ENCODE measurements at regions not wholly inside any gene's neighbourhood (a gene's known extent, or its start where the extent isn't known, plus 50 kb on each side); places are given as distances from the start of the nearest gene placed in this dataset.

DNA sequence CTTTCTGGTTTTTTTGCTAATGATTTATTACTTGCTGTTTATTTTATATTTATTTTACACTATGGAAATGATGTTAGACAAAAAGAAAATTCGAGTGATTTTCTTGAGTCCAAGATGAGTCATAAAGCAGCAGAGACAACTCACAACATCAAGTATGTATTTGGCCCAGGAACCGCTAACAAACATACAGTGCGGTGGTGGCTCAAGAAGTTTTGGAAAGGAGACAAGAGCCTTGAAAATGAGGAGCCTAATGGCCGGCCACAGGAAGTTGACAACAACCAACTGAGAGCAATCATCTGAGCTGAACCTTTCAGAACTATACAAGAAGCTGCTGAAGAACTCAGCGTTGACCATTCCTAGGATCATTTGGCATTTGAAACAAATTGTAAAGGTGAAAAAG is 594.1 kb downstream of the SATB2 start:
- Mint-ChIP-seq H3K9me3 (peaks cover 13% of the 10 kb centered on the region), H3K27me3 (ENCODE audit: low read depth) (peaks cover 6% of the 10 kb centered on the region; the same call in 1 of the 2 replicates), H3K4me1 (peaks cover 23% of the 10 kb centered on the region), H3K27ac (no peak overlapping the region), H3K36me3 (peaks cover 12% of the 10 kb centered on the region), H3K4me3 (no peak overlapping the region)
- POLR2A ChIA-PET = no interaction called here
- TF ChIP-seq HMGA2 (CRISPR knock-in tag; IDR thresholded peaks at IDR 0.05) (no peak; the same call in 1 of the 2 replicates), ZNF671 (CRISPR knock-in tag; IDR thresholded peaks at IDR 0.05) (no peak), AFF4 (CRISPR knock-in tag; IDR thresholded peaks at IDR 0.05; ENCODE audit: borderline replicate concordance) (no peak), KAT7 (CRISPR knock-in tag; IDR thresholded peaks at IDR 0.05; ENCODE audit: borderline replicate concordance) (no peak), RORB (CRISPR knock-in tag; IDR thresholded peaks at IDR 0.05) (no peak), GABPB1 (CRISPR knock-in tag; IDR thresholded peaks at IDR 0.05) (no peak), TEAD1 (CRISPR knock-in tag; IDR thresholded peaks at IDR 0.05) (no peak), NFYB (CRISPR knock-in tag; conservative IDR thresholded peaks at IDR 0.05; ENCODE audit: low read depth) (no peak), ZNF396 (CRISPR knock-in tag; IDR thresholded peaks at IDR 0.05; ENCODE audit: borderline replicate concordance) (no peak), GRHL2 (CRISPR knock-in tag; IDR thresholded peaks at IDR 0.05; ENCODE audit: insufficient replicate concordance, severe bottlenecking) (no peak)
- TF ChIP-seq, protein P1, sequence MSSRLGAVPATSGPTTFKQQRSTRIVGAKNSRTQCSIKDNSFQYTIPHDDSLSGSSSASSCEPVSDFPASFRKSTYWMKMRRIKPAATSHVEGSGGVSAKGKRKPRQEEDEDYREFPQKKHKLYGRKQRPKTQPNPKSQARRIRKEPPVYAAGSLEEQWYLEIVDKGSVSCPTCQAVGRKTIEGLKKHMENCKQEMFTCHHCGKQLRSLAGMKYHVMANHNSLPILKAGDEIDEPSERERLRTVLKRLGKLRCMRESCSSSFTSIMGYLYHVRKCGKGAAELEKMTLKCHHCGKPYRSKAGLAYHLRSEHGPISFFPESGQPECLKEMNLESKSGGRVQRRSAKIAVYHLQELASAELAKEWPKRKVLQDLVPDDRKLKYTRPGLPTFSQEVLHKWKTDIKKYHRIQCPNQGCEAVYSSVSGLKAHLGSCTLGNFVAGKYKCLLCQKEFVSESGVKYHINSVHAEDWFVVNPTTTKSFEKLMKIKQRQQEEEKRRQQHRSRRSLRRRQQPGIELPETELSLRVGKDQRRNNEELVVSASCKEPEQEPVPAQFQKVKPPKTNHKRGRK (CRISPR knock-in tag; IDR thresholded peaks at IDR 0.05; ENCODE audit: borderline replicate concordance) = no peak
- TF ChIP-seq, protein P2, sequence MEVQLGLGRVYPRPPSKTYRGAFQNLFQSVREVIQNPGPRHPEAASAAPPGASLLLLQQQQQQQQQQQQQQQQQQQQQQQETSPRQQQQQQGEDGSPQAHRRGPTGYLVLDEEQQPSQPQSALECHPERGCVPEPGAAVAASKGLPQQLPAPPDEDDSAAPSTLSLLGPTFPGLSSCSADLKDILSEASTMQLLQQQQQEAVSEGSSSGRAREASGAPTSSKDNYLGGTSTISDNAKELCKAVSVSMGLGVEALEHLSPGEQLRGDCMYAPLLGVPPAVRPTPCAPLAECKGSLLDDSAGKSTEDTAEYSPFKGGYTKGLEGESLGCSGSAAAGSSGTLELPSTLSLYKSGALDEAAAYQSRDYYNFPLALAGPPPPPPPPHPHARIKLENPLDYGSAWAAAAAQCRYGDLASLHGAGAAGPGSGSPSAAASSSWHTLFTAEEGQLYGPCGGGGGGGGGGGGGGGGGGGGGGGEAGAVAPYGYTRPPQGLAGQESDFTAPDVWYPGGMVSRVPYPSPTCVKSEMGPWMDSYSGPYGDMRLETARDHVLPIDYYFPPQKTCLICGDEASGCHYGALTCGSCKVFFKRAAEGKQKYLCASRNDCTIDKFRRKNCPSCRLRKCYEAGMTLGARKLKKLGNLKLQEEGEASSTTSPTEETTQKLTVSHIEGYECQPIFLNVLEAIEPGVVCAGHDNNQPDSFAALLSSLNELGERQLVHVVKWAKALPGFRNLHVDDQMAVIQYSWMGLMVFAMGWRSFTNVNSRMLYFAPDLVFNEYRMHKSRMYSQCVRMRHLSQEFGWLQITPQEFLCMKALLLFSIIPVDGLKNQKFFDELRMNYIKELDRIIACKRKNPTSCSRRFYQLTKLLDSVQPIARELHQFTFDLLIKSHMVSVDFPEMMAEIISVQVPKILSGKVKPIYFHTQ (CRISPR knock-in tag; IDR thresholded peaks at IDR 0.05) = no peak
- CTCF ChIA-PET = interaction anchor here (0.8 kb wide), 1 partner anchor 269 kb away, joined by 3 read pairs; no protein-coding TSS in a partner anchor
- ATAC-seq = no peak
- DNase-seq (ENCODE audit: low spot score) = no peak

DNA sequence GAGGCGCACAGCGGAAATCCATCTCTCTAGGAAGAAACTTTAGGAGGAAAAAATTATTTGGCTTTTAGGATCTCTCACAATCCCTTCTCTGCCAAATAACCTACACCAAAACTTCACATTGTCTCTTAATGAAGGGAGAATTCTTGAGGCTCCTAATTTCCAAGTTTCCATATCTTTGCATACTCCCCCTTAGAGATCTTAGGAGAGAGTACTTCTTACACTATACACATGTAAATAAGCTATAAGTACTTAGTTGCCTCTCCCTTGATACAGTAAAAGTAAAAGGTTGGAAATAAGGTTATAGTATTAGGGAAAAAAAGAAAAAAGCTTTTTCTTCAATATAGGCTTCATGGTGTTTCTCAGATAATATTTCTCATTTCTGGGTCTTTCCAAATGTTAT is 596.7 kb downstream of the SATB2 start:
- Mint-ChIP-seq H3K36me3 (peaks cover 22% of the 10 kb centered on the region), H3K4me1 (peaks cover 23% of the 10 kb centered on the region), H3K4me3 (no peak overlapping the region), H3K27ac (no peak overlapping the region), H3K27me3 (ENCODE audit: low read depth) (peaks cover 6% of the 10 kb centered on the region; the same call in 1 of the 2 replicates), H3K9me3 (peaks cover 30% of the 10 kb centered on the region)
- CTCF ChIA-PET = no interaction called here
- DNase-seq (ENCODE audit: low spot score) (no peak), ATAC-seq (peak; percentile 87)
- POLR2A ChIA-PET = no interaction called here
- TF ChIP-seq, protein P3, sequence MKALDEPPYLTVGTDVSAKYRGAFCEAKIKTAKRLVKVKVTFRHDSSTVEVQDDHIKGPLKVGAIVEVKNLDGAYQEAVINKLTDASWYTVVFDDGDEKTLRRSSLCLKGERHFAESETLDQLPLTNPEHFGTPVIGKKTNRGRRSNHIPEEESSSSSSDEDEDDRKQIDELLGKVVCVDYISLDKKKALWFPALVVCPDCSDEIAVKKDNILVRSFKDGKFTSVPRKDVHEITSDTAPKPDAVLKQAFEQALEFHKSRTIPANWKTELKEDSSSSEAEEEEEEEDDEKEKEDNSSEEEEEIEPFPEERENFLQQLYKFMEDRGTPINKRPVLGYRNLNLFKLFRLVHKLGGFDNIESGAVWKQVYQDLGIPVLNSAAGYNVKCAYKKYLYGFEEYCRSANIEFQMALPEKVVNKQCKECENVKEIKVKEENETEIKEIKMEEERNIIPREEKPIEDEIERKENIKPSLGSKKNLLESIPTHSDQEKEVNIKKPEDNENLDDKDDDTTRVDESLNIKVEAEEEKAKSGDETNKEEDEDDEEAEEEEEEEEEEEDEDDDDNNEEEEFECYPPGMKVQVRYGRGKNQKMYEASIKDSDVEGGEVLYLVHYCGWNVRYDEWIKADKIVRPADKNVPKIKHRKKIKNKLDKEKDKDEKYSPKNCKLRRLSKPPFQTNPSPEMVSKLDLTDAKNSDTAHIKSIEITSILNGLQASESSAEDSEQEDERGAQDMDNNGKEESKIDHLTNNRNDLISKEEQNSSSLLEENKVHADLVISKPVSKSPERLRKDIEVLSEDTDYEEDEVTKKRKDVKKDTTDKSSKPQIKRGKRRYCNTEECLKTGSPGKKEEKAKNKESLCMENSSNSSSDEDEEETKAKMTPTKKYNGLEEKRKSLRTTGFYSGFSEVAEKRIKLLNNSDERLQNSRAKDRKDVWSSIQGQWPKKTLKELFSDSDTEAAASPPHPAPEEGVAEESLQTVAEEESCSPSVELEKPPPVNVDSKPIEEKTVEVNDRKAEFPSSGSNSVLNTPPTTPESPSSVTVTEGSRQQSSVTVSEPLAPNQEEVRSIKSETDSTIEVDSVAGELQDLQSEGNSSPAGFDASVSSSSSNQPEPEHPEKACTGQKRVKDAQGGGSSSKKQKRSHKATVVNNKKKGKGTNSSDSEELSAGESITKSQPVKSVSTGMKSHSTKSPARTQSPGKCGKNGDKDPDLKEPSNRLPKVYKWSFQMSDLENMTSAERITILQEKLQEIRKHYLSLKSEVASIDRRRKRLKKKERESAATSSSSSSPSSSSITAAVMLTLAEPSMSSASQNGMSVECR (CRISPR knock-in tag; IDR thresholded peaks at IDR 0.05; ENCODE audit: borderline replicate concordance) = no peak
- TF ChIP-seq, protein P4, sequence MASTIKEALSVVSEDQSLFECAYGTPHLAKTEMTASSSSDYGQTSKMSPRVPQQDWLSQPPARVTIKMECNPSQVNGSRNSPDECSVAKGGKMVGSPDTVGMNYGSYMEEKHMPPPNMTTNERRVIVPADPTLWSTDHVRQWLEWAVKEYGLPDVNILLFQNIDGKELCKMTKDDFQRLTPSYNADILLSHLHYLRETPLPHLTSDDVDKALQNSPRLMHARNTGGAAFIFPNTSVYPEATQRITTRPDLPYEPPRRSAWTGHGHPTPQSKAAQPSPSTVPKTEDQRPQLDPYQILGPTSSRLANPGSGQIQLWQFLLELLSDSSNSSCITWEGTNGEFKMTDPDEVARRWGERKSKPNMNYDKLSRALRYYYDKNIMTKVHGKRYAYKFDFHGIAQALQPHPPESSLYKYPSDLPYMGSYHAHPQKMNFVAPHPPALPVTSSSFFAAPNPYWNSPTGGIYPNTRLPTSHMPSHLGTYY (CRISPR knock-in tag; IDR thresholded peaks at IDR 0.05) = no peak
- TF ChIP-seq ZNF416 (CRISPR knock-in tag; IDR thresholded peaks at IDR 0.05) = no peak
- TF ChIP-seq, protein P5, sequence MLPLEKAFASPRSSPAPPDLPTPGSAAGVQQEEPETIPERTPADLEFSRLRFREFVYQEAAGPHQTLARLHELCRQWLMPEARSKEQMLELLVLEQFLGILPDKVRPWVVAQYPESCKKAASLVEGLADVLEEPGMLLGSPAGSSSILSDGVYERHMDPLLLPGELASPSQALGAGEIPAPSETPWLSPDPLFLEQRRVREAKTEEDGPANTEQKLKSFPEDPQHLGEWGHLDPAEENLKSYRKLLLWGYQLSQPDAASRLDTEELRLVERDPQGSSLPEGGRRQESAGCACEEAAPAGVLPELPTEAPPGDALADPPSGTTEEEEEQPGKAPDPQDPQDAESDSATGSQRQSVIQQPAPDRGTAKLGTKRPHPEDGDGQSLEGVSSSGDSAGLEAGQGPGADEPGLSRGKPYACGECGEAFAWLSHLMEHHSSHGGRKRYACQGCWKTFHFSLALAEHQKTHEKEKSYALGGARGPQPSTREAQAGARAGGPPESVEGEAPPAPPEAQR (CRISPR knock-in tag; IDR thresholded peaks at IDR 0.05) = no peak
- TF ChIP-seq ATF6 (CRISPR knock-in tag; IDR thresholded peaks at IDR 0.05) = no peak

Measured in WTC11 (cell line).